NCI-H2227 (cell line): ENCODE measurements at regions not wholly inside any gene's neighbourhood (a gene's known extent, or its start where the extent isn't known, plus 50 kb on each side); places are given as distances from the start of the nearest gene placed in this dataset.
"Not testable (repeated sequence)": the region's sequence is repeated elsewhere in the genome, so short reads cannot be mapped to it uniquely, and the experiment has no call there.

Experiments
- DNase-seq: peaks from one replicate; lab custom pipeline; 2025; ENCODE audit not compliant: unreplicated experiment; lab: John Stamatoyannopoulos, UW

- no peak for DNase-seq
Measured at GRCh38 chr13:90577726-90578125, 769.8 kb upstream of the MIR17HG start.

GRCh38 chr13:90585392-90585791 is 762.1 kb upstream of the MIR17HG start:
- no peak for DNase-seq

GRCh38 chr13:90591260-90591926 is 756.1 kb upstream of the MIR17HG start:
- DNase-seq, result no peak

GRCh38 chr13:90591927-90592268 is 755.6 kb upstream of the MIR17HG start:
- no peak for DNase-seq

- no peak for DNase-seq
Measured at GRCh38 chr13:90592943-90593342, 754.5 kb upstream of the MIR17HG start.

GRCh38 chr13:90594681-90595080 is 752.8 kb upstream of the MIR17HG start:
- DNase-seq, result no peak

DNA sequence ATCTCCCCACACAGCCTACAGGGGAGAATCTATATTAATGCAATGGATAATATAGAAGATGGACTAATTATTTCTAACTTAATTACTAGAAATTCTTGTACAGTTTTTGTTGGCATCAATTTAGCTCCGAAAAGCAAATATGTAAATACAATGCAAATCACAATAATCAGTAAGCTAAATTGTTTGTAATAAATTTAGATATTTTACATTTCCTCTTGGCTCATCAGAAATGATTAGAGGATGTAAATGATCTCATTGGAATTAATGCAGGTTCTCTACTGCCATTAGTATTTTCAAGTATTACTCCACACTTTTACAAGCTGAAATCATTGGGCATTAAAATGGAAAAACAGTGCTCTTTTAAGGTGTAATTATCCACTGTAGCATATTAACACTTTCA is 741.8 kb upstream of the MIR17HG start:
- no peak for DNase-seq

DNA sequence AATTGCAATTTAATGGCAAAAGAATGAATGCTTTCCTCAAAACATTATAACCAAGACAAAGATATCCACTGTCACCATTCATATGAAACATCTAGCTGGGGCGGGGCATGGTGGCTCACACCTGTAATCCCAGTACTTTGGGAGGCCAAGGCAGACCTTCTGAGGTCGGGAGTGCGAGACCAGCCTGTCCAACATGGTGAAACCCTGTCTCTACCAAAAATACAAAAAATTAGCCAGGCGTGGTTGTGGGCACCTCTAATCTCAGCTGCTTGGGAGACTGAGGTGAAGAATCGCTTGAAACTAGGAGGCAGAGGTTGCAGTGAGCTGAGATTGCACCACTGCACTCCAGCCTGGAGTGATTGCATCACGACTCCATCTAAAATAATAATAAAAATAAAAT is 740.6 kb upstream of the MIR17HG start:
- DNase-seq, result not testable (repeated sequence)

GRCh38 chr13:90612391-90612790 is 735.1 kb upstream of the MIR17HG start:
- no peak for DNase-seq

GRCh38 chr13:90613076-90613795 is 734.3 kb upstream of the MIR17HG start:
- DNase-seq, result no peak

GRCh38 chr13:90615236-90615635 is 732.3 kb upstream of the MIR17HG start:
- no peak for DNase-seq

- DNase-seq, result no peak
Measured at GRCh38 chr13:90615767-90616166, 731.7 kb upstream of the MIR17HG start.

GRCh38 chr13:90618133-90618532 is 729.4 kb upstream of the MIR17HG start:
- DNase-seq, result no peak

- no peak for DNase-seq
Measured at GRCh38 chr13:90622541-90622940, 724.9 kb upstream of the MIR17HG start.

DNA sequence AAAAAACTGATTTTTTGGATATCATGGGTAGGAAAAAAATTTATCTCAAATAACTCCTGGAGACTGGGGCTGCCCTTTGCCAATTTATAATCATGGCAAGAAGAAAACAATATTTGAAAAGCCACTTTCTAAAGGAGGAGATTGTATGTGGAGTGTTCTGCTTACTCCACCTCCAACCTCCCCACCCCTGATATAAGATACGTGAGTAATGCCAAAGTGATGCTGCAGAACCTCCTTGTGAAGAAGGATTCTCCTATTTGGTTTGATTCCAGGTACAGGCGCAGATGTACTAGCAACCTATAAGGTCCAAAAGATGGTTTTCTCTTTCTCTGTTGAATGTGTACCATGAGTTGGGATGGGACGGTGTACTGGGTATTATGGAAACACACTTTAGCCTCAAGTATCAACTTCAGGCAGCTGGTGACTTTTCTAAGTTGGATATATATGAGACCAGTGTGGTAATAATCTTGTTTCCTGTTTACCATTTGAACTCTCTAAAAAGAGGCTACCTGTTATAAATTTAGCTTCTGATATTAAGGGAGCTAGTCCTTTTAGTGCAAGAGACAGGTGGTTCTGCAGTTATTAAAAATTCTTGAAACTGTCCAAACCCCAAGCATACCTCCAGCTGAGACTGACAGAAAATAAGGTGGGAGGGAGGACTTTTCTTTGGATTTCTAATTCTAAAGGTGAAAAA is 724.0 kb upstream of the MIR17HG start:
- no peak for DNase-seq

- no peak for DNase-seq
Measured at GRCh38 chr13:90627813-90628212, 719.7 kb upstream of the MIR17HG start.

DNA sequence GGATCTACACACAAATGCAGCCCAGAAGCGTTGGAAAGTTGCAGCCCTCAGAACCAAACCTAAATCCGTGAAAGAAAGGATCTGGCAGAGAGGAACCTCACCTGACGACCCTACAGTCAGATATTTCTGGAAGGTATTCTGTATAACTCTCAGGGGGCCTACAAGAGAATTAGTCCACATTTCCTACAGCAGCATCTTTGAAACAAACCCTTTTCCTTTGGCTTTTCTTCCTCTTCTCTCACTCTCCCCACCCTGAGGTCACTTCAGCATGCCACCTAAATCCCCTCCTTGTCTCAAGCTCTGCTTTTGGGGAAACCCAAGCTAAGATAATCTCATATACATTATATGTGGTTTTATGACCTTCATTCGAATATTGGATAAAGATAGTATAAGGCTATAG is 719.0 kb upstream of the MIR17HG start:
- DNase-seq, result no peak

DNA sequence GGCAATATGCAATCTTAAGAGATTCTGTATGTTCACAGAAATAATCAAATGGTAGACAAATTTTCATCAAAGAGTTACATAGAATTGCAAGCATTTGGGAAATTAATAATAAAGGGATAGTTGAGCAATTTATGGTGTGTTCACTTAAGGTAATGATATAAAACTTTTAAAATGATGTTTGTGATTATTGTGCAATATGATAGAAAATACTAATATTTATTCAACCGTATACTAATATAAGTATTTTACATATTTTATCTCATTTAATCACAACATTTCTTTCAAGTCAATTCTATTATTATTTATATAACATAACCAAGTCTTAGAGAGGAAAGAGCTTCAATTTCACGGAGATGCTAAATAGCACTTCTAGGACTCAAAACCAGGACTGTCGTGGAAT is 716.8 kb upstream of the MIR17HG start:
- DNase-seq, result no peak

- no peak for DNase-seq
Measured at GRCh38 chr13:90632184-90632583, 715.3 kb upstream of the MIR17HG start.

- no peak for DNase-seq
Measured at GRCh38 chr13:90633849-90634248, 713.6 kb upstream of the MIR17HG start.

DNA sequence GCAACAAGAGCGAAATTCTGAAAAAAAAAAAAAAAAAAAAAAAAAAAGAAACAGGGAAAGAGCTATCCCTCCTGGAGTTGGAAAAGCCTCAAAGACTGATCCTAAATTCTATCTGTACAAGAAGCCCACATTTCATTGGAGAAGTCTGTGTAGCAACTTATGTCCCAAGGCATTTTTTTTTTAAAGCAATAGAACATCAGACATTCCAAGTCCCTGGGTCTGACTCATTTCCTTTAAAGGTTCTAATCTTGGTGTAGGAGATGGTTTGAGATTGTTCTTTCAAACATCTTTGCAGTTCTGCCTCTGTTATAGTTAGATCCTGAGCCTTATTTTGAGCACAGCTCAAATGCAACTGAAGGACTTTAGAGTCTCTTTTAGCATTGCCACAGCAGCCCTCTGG is 706.5 kb upstream of the MIR17HG start:
- no peak for DNase-seq

- no peak for DNase-seq
Measured at GRCh38 chr13:90641884-90642283, 705.6 kb upstream of the MIR17HG start.
